ENCODE measurements at regions not wholly inside any gene's neighbourhood (a gene's known extent, or its start where the extent isn't known, plus 50 kb on each side); places are given as distances from the start of the nearest gene placed in this dataset.

DNA sequence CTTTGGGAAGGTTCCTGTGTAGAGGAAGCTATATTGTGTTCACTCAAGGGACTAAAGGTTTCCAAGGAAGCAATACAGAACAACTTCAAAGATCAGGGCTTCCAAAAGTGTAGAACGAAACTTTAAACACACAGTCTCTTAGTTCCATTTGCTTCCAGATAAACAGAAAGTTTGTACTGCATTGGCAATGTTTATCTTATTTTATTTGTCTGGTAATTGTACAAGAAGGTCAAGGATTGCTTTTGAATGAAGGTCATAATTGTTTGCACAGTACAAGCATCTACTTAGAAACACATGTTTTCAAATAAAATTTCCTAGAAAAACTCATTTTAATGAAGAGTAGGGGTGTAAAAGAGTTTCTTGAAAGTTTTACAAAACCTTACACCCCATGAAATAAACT lies 712.7 kb upstream of the SGCG start:
- TF ChIP-seq, protein P1, sequence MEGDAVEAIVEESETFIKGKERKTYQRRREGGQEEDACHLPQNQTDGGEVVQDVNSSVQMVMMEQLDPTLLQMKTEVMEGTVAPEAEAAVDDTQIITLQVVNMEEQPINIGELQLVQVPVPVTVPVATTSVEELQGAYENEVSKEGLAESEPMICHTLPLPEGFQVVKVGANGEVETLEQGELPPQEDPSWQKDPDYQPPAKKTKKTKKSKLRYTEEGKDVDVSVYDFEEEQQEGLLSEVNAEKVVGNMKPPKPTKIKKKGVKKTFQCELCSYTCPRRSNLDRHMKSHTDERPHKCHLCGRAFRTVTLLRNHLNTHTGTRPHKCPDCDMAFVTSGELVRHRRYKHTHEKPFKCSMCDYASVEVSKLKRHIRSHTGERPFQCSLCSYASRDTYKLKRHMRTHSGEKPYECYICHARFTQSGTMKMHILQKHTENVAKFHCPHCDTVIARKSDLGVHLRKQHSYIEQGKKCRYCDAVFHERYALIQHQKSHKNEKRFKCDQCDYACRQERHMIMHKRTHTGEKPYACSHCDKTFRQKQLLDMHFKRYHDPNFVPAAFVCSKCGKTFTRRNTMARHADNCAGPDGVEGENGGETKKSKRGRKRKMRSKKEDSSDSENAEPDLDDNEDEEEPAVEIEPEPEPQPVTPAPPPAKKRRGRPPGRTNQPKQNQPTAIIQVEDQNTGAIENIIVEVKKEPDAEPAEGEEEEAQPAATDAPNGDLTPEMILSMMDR (conservative IDR thresholded peaks at IDR 0.05; ENCODE audit: low read length) = no peak
- DNase-seq (ENCODE audit: low read depth) = no peak
- H3K4me3 ChIP-seq (ENCODE audit: low read length) = no peak overlapping the region

DNA sequence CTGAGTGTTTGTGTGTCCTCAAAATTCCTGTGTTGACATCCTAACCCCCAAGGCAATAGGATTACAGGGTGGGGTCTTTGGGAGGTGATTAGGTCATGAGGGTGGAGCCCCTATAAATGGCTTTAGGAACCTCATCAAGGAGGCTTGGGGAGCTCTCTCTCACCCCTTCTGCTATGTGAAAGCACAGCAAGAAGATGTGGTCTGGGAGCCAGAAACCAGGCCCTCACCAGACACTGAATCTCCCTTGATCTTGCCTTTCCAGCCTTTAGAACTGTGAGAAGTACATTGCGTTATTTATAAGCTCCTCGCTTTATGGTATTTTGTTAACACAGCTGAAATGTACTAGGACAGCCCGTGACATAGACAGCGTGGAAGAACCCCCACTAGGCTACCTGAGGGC lies 712.0 kb upstream of the SGCG start:
- no peak overlapping the region for H3K4me3 ChIP-seq (ENCODE audit: low read length)
- DNase-seq (ENCODE audit: low read depth) = no peak
- TF ChIP-seq, protein P1 (conservative IDR thresholded peaks at IDR 0.05; ENCODE audit: low read length) = no peak

DNA sequence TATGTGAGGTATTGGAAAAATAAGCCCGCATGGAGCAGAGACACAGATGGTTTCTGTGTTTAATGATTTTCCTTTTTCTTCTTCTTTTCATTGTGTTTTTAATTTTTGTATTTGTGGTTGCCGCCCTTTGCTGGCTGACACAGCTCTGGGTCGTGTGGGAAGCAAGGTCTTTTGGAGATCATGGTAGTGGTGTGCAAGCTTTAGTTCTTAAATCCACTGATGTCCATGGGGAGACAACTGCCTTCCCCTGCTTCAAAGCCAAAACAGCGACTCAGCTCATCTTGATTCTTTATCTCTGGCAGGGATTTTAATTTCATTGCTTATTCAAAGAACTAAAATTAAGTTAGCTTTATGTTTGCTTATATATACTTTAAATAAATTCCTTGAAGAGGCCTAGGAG lies 711.3 kb upstream of the SGCG start:
- no peak overlapping the region for H3K4me3 ChIP-seq (ENCODE audit: low read length)
- DNase-seq (ENCODE audit: low read depth) = no peak
- TF ChIP-seq, protein P1 (conservative IDR thresholded peaks at IDR 0.05; ENCODE audit: low read length) = no peak

DNA sequence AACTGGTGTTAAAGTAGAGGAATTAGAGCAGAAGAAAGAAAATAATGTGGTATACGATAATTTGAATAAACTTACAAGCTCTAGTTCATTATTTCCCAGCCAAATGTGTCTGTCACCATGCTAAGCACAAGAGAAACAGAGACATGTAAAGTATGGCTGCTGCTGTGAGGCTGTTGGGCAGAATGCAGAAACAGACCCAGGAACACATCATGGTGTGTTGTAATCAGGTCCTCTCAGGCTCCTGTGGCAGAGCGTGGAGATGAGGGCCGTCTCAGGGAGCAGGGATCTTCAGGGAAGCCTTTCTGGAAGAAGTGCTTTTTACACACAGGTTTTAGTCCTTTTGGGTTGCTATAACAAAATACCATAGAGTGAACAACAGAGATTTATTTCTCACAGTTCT lies 710.7 kb upstream of the SGCG start:
- no peak for DNase-seq (ENCODE audit: low read depth)

DNA sequence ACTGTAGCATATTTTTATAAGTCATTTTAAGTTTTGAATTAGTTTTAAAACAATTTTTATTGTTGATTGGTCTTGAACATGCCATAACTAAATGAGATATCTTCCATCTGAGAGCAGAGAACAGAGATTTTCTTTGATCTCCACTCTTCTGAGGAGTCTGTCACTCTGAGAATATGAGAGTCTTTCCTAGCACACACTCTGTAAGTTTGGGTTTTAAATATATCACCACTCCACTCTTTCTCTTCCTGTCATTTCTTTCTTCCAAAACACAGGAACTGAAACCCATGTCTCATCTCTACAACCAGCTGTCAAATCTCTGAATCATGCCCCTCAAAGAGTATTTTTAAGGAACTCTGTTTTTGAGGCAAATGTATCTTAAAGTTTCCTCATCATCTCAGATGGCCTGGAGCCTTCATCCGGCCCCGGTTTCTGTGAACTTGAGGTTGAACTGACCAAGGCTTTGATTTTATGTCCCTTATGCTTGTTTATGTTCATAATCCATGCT lies 698.2 kb upstream of the SGCG start:
- DNase-seq (ENCODE audit: low read depth) = no peak
- no peak overlapping the region for H3K4me3 ChIP-seq (ENCODE audit: low read length)

More for the DNA sequence above, 710.7 kb upstream of the SGCG start:
- TF ChIP-seq, protein P1 (conservative IDR thresholded peaks at IDR 0.05; ENCODE audit: low read length) = no peak
- no peak overlapping the region for H3K4me3 ChIP-seq (ENCODE audit: low read length)

DNA sequence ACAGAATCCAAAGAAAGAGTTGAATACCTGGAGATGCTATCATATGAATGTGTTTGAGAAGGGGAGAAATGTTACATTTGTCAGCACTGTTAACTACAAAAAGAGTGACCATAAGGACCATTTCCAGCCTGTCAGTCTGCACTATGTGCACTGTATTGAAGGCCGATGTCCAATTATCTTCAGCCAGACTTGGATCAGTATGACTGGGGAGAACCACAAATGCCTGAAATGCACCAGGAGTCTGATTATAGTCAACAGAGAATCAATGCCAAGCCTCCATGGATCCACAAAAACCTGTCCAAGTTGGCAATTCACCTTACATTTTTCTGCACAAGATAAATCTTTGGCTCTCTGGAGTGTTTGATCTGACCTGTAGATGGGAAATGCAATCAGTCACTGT lies 697.5 kb upstream of the SGCG start:
- no peak overlapping the region for H3K4me3 ChIP-seq (ENCODE audit: low read length)
- TF ChIP-seq, protein P1 (conservative IDR thresholded peaks at IDR 0.05; ENCODE audit: low read length) = no peak
- no peak for DNase-seq (ENCODE audit: low read depth)

More for the DNA sequence above, 698.2 kb upstream of the SGCG start:
- TF ChIP-seq, protein P1 (conservative IDR thresholded peaks at IDR 0.05; ENCODE audit: low read length) = no peak

DNA sequence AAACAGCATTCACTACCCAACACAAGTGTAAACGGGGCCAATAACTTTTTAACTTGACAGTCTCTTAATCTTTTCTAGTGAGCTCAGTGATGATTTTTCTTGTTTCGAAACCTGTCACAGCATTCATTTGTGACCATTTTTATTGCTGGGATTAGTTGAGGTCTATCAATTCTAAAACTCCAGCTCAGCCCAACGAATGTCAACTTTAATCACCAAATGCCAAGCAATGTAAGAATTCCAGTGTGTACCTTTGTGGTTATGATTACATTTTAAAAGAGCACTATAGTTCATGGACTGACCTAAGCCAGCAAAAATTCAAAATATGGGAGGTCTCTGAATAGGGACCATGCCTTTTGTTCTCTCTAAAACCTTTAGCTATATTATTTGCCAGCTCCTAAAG lies 694.3 kb upstream of the SGCG start:
- TF ChIP-seq, protein P1 (conservative IDR thresholded peaks at IDR 0.05; ENCODE audit: low read length) = no peak
- no peak overlapping the region for H3K4me3 ChIP-seq (ENCODE audit: low read length)
- DNase-seq (ENCODE audit: low read depth) = no peak

All from AG10803 (cell line).